ENCODE measurements at regions not wholly inside any gene's neighbourhood (a gene's known extent, or its start where the extent isn't known, plus 50 kb on each side); places are given as distances from the start of the nearest gene placed in this dataset.

GRCh38 chr4:136343340-136343739 lies 1189.0 kb downstream of the PCDH18 start:
- TF ChIP-seq CTCF (IDR thresholded peaks at IDR 0.05; ENCODE audit: low read length), result no peak
- TF ChIP-seq EZH2 (IDR thresholded peaks at IDR 0.05; ENCODE audit: borderline replicate concordance, low read length), result no peak

Data from OCI-LY1 (cell line).